ENCODE measurements at regions not wholly inside any gene's neighbourhood (a gene's known extent, or its start where the extent isn't known, plus 50 kb on each side); places are given as distances from the start of the nearest gene placed in this dataset.

- TF ChIP-seq CTCF (IDR thresholded peaks at IDR 0.05): no peak
- TF ChIP-seq POLR2A (IDR thresholded peaks at IDR 0.05): no peak
- TF ChIP-seq POLR2AphosphoS5 (IDR thresholded peaks at IDR 0.05): no peak
These were observed 1046.3 kb downstream of the DIPK2A start for GRCh38 chr3:145017959-145018358.
